Upper lobe of left lung (tissue), 6 donors: ENCODE measurements at regions not wholly inside any gene's neighbourhood (a gene's known extent, or its start where the extent isn't known, plus 50 kb on each side); places are given as distances from the start of the nearest gene placed in this dataset.

Experiments
- ATAC-seq, 2 donors: fragments of 200-7000 bp; cut with Tn5 transposase; one replicate each; pipeline ENCODE4 v1.9.1; 2022; ENCODE audit warnings: mild to moderate bottlenecking in 2 of 2, moderate library complexity in 2 of 2; ENCODE audit not compliant: low FRiP score in 2 of 2
- DNase-seq, 2 donors: peaks; one replicate each; pipeline ENCODE4 v3.0.0-alpha.2; 2019 to 2020
- H3K27ac ChIP-seq, 4 donors: fragments of 200-600 bp; sonication (generic); one replicate each; pipeline ENCODE4 v1.5.1; 2016 to 2019
- H3K27me3 ChIP-seq, 4 donors: fragments of 200-600 bp; sonication (generic); one replicate each; pipeline ENCODE4 v1.5.1; 2017 to 2019
- H3K36me3 ChIP-seq, 4 donors: fragments of 200-600 bp; sonication (generic); one replicate each; pipeline ENCODE4 v1.5.1; 2016 to 2019
- H3K4me1 ChIP-seq, 4 donors: fragments of 200-600 bp; sonication (generic); one replicate each; pipeline ENCODE4 v1.5.1; 2018 to 2019
- H3K4me3 ChIP-seq, 4 donors: fragments of 200-600 bp; sonication (generic); one replicate each; pipeline ENCODE4 v1.5.1; 2017 to 2019; ENCODE audit warnings: mild to moderate bottlenecking in 2 of 4, moderate library complexity in 1 of 4
- H3K9me3 ChIP-seq, 4 donors: fragments of 200-600 bp; sonication (generic); one replicate each; pipeline ENCODE4 v1.5.1; 2018 to 2019
- EP300 ChIP-seq, 4 donors: sonication (generic); formaldehyde crosslinking; IDR thresholded peaks; one replicate each; pipeline ENCODE4 v1.5.1; 2017; ENCODE audit warnings: antibody characterized with exemption in 4 of 4, control low read depth in 2 of 4
- POLR2A ChIP-seq, 4 donors: fragments of 450-650 bp; IDR thresholded peaks; one replicate each; pipeline ENCODE4 v1.5.1; 2016 to 2017; ENCODE audit warnings: antibody characterized with exemption in 4 of 4, mild to moderate bottlenecking in 2 of 4
- POLR2AphosphoS5 ChIP-seq, 2 donors: sonication (generic); formaldehyde crosslinking; IDR thresholded peaks; one replicate each; pipeline ENCODE4 v1.5.1; 2017; ENCODE audit warnings: antibody characterized with exemption in 2 of 2
- WGBS, 2 donors: methylation state at CpG; one replicate each; pipeline ENCODE4 v1.1.5; 2017 to 2018; 5-methylcytosine and 5-hydroxymethylcytosine counted together
- TF ChIP-seq, protein P1 (sequence below), 6 experiments: fragments of 450-650 bp in 4 of 6; fragments of 200-600 bp in 2 of 6; sonication (generic) in 2 of 6; IDR thresholded peaks; one replicate each; pipeline ENCODE4 v1.5.1; 2016 to 2019; ENCODE audit warnings: antibody characterized with exemption in 6 of 6
- donor health status: DM: no; HTN: no; CAD: no; lungs with moderate emphysema.
- donor health status: DM: no; HTN: yes; CAD: no; lungs with severe emphysema.

- Histone ChIP-seq H3K4me3 (no peak overlapping the region), H3K27ac (no peak overlapping the region), H3K36me3 (no peaks in the 10 kb centered on the region), H3K27me3 (no peaks in the 10 kb centered on the region), H3K9me3 (no peaks in the 10 kb centered on the region), H3K4me1 (no peaks in the 10 kb centered on the region)
- DNase-seq (peak in 1 of 2 donors; percentile 58), ATAC-seq (no peak)
- no peak for TF ChIP-seq EP300 (IDR thresholded peaks at IDR 0.05)
- TF ChIP-seq, protein P1, sequence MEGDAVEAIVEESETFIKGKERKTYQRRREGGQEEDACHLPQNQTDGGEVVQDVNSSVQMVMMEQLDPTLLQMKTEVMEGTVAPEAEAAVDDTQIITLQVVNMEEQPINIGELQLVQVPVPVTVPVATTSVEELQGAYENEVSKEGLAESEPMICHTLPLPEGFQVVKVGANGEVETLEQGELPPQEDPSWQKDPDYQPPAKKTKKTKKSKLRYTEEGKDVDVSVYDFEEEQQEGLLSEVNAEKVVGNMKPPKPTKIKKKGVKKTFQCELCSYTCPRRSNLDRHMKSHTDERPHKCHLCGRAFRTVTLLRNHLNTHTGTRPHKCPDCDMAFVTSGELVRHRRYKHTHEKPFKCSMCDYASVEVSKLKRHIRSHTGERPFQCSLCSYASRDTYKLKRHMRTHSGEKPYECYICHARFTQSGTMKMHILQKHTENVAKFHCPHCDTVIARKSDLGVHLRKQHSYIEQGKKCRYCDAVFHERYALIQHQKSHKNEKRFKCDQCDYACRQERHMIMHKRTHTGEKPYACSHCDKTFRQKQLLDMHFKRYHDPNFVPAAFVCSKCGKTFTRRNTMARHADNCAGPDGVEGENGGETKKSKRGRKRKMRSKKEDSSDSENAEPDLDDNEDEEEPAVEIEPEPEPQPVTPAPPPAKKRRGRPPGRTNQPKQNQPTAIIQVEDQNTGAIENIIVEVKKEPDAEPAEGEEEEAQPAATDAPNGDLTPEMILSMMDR (IDR thresholded peaks at IDR 0.05): no peak
- no peak for TF ChIP-seq POLR2AphosphoS5 (IDR thresholded peaks at IDR 0.05)
- no peak for TF ChIP-seq POLR2A (IDR thresholded peaks at IDR 0.05)
- WGBS, 2 donors: 84 to 85% methylated on average over 25 to 30 of the region's 30 CpGs
Measured at GRCh38 chr2:65789923-65790675, 357.7 kb upstream of the SPRED2 start.

GRCh38 chr2:65788556-65788955, 356.2 kb upstream of the SPRED2 start:
- WGBS, 2 donors: 77 to 79% methylated on average over 5 of the region's 5 CpGs
- TF ChIP-seq POLR2A (IDR thresholded peaks at IDR 0.05): no peak
- TF ChIP-seq, protein P1 (IDR thresholded peaks at IDR 0.05): no peak
- no peak for TF ChIP-seq POLR2AphosphoS5 (IDR thresholded peaks at IDR 0.05)
- no peak for TF ChIP-seq EP300 (IDR thresholded peaks at IDR 0.05)
- peak in 1 of 2 donors; percentile 12 for DNase-seq
- H3K36me3 ChIP-seq: no peaks in the 10 kb centered on the region
- H3K9me3 ChIP-seq: no peaks in the 10 kb centered on the region
- no peak overlapping the region for H3K4me3 ChIP-seq
- no peak for ATAC-seq
- no peak overlapping the region for H3K27ac ChIP-seq
- no peaks in the 10 kb centered on the region for H3K4me1 ChIP-seq
- no peaks in the 10 kb centered on the region for H3K27me3 ChIP-seq

- TF ChIP-seq, protein P1 (IDR thresholded peaks at IDR 0.05): no peak
- TF ChIP-seq EP300 (IDR thresholded peaks at IDR 0.05) (no peak), POLR2AphosphoS5 (IDR thresholded peaks at IDR 0.05) (no peak), POLR2A (IDR thresholded peaks at IDR 0.05) (no peak)
- Histone ChIP-seq H3K27ac (no peak overlapping the region), H3K36me3 (no peaks in the 10 kb centered on the region), H3K4me3 (no peak overlapping the region), H3K9me3 (no peaks in the 10 kb centered on the region), H3K27me3 (no peaks in the 10 kb centered on the region), H3K4me1 (no peaks in the 10 kb centered on the region)
- ATAC-seq: no peak
- WGBS, 2 donors: 48 to 73% methylated on average over 1 of the region's 1 CpG
- DNase-seq: no peak
Measured at GRCh38 chr2:65786765-65787164, 354.4 kb upstream of the SPRED2 start.

- DNase-seq (no peak), ATAC-seq (no peak)
- Histone ChIP-seq H3K9me3 (no peaks in the 10 kb centered on the region), H3K27me3 (no peaks in the 10 kb centered on the region), H3K36me3 (no peaks in the 10 kb centered on the region), H3K4me3 (no peak overlapping the region), H3K27ac (no peak overlapping the region), H3K4me1 (no peaks in the 10 kb centered on the region)
- WGBS, 2 donors: 62 to 69% methylated on average over 2 of the region's 2 CpGs
- TF ChIP-seq POLR2A (IDR thresholded peaks at IDR 0.05) (no peak), POLR2AphosphoS5 (IDR thresholded peaks at IDR 0.05) (no peak), EP300 (IDR thresholded peaks at IDR 0.05) (no peak)
- TF ChIP-seq, protein P1 (IDR thresholded peaks at IDR 0.05): no peak
Measured at GRCh38 chr2:65786007-65786717, 353.8 kb upstream of the SPRED2 start.
